Posterior cingulate gyrus (tissue), 11 donors: ENCODE measurements at regions not wholly inside any gene's neighbourhood (a gene's known extent, or its start where the extent isn't known, plus 50 kb on each side); places are given as distances from the start of the nearest gene placed in this dataset.

Source experiments
- DNase-seq, 10 donors: peaks; one replicate each; pipeline versions ENCODE4 v3.0.0 to v3.0.0-alpha.2; 2020 to 2021; ENCODE audit warnings: mixed read lengths in 3 of 10
- intact Hi-C: fragments of 100-400 bp; cut with DNase I; formaldehyde crosslinking; loops from one replicate; pipeline ENCODE4 v1.15.1; 2023

- no peak for DNase-seq
- intact Hi-C loops: no loop called here
Observed at GRCh38 chr2:18820966-18821365, 231.6 kb upstream of the NT5C1B start.

- intact Hi-C loops: no loop called here
- DNase-seq: no peak
Observed at GRCh38 chr2:18819566-18819965, 230.2 kb upstream of the NT5C1B start.

DNA sequence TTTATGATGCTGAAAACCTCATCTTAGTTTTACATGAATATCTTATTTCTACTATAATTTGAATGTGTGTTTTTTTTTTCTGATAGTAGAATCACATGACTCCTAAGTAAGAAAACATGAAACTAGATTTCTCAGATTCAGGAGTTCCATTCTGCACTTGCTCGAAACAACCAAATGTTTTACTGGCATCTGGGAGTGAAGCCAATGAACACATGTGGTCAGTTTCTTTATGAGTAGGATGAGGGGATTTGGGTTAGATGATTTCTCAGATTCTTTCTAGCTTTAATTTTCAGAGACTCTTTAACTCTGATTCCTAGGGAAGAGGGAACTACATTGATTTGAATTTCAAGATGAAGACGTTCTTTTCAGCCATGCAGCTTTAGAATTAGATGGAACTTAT, 225.0 kb upstream of the NT5C1B start:
- intact Hi-C loops: no loop called here
- no peak for DNase-seq

DNA sequence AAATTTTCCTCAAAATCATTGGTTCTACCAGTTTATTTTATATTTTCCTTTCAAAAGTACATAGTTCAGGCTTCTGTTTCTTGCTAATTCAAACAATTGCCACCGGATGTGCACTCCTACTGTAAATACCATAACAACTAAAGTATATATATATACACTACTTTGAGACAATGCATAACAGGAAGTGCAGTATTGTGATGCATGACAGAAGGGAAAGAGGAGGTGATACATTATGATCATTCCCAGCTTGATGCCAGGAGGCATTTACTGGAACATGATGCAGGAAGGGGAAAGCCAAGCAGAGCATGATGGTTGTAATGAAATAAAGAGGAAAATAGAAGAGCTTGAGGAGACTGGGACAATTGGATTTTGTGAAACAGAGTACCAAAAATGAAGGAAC, 215.2 kb upstream of the NT5C1B start:
- no peak for DNase-seq
- intact Hi-C loops: no loop called here

- no peak for DNase-seq
Observed at GRCh38 chr2:18803141-18803939, 214.0 kb upstream of the NT5C1B start.

DNA sequence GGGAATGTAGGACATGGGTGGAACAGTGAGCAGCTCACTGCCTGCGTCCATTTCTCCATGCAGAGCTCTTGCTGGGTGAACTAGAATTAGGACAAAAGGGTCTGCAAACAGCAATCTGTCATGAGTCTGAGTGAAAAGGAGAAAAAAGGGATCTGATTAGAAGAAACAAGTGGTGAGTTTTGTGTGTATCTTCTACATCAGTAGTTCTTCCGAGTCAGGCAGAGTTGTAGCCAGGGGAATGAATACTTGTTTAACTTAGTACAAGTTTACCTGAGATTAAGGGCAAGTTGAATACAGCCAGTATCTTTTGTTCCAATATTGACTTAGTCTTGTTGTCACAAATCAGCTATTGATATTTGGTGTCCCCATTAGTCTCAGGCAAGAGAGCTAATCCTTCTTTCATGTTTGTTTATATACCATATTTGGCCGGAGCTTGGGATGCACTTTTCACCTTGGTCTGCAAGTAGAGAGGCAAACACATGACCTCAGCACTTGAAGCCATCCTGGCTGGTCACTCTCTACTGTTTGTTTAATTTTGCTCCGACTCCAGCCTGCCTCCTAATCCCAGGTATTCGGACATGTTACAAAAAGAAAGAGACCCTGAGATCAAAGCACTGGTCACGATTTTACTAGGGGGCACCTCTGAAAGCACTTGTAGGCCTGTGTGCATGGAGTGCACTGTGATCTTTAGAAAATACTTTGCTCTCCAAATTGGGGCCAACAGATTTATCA, 211.0 kb upstream of the NT5C1B start:
- no peak for DNase-seq
- intact Hi-C loops: no loop called here

More at GRCh38 chr2:18803141-18803939, 214.0 kb upstream of the NT5C1B start:
- intact Hi-C loops: no loop called here

- intact Hi-C loops: no loop called here
- DNase-seq: no peak
Observed at GRCh38 chr2:18799397-18799796, 210.0 kb upstream of the NT5C1B start.

DNA sequence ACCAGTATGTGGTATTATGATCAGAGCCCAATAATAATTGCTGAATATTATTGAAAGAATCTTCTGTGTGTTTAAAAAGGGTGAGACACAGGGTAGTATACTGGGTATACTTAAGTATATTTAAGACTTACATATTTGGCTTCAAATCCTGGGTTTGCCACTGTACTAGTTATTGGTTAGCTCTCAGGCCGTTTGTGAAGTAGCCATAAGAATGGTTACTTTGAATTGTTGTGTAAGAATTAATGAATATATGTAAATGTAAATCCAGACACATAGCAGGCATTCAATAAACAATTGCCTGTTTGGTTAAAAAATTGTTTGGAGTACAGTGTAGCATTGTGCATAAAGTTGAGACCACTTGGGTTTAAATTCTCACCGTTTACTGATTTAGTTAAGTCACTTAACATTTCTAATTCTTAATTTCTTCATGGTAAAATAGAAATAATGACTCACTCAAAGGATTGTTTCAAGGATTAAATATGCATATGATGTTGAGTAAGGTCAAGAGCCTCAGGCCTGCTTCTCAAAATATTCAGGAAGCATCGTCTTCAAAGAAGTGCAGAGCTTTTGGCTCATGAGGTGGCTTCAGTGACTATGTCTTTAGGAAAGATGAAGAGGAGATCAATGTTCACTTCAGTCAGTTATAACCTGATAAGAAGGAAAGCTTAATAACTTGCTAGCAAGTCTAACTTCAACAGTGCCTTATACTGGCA, 207.9 kb upstream of the NT5C1B start:
- DNase-seq: no peak
- intact Hi-C loops: no loop called here

DNA sequence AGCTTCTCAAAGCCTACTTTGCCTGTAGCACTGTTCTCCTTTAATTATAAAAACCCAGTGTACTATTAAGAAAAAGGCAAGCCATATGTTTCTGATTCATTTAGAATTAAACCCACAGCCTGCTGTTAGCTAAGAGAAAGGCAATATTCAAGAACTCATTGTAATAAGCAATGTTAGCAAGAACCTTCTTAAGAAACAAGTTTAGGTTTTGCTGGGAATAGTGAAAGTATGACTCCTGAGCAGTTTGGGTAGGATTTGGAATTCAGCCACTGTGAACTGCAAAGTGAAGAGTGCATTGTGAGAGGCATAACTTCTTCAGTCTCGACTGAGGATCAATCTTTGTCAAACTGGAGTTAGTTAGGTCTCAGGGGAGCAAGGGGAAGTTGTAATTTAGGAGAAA, 206.5 kb upstream of the NT5C1B start:
- intact Hi-C loops: no loop called here
- no peak for DNase-seq

DNA sequence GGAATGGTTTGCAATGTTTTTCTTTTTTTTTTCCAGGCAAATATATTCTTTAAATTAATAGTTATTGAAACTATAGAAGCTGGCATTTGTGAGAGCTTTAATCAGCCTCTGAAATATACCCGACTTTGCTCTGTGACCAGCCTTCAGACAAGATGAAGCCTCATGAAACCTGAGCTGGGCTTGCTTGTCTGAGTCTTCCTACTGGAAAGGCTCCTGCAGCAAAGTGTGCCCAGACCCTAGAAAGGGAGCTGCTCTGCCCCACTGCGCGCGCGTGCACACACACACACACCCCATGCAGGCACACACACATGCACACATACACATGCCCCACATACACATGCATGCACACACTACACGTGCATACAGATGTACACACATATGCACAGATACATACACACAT, 203.3 kb upstream of the NT5C1B start:
- no peak for DNase-seq
- intact Hi-C loops: no loop called here

- no peak for DNase-seq
- intact Hi-C loops: no loop called here
Observed at GRCh38 chr2:18792226-18792629, 202.9 kb upstream of the NT5C1B start.

GRCh38 chr2:18791172-18791797, 201.9 kb upstream of the NT5C1B start:
- DNase-seq: no peak
- intact Hi-C loops: no loop called here

DNA sequence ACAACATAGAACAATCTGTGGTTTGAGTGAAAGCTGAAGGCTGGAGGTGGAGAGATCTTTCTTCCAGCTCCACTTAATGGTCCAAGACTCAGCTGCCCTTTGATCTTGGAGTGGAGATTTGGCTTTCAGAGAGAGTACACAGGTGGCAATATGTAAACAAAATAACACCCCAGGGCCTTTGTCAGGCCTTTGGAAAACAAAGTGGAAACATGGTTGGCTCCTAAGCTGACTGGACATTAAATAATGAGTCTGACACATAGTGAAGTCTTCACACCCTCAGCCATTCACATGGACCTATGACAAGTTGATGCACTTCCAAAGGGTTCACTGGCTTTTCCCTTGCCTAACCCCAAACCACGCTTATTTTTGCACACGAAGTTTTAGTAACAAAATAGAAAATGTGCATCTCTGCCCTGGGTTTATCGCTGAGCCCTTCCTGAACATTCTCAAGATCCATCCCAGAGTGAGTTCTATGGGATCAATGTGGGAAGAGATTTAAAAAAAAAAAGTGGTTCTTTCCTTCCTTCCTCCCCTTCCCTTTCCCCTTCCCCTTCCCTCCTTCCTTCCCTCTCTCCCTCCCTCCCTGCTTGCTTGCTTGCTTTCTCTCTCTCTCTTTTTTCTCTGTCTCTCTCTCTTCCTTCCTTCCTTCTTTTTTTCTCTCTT, 201.3 kb upstream of the NT5C1B start:
- intact Hi-C loops: no loop called here
- DNase-seq: no peak

- intact Hi-C loops: no loop called here
- DNase-seq: no peak
Observed at GRCh38 chr2:18788592-18788991, 199.2 kb upstream of the NT5C1B start.

- intact Hi-C loops: no loop called here
- DNase-seq: no peak
Observed at GRCh38 chr2:18787726-18788125, 198.4 kb upstream of the NT5C1B start.

- intact Hi-C loops: no loop called here
- no peak for DNase-seq
Observed at GRCh38 chr2:18784245-18784644, 194.9 kb upstream of the NT5C1B start.

GRCh38 chr2:18781541-18782280, 192.3 kb upstream of the NT5C1B start:
- intact Hi-C loops: no loop called here
- DNase-seq: no peak

DNA sequence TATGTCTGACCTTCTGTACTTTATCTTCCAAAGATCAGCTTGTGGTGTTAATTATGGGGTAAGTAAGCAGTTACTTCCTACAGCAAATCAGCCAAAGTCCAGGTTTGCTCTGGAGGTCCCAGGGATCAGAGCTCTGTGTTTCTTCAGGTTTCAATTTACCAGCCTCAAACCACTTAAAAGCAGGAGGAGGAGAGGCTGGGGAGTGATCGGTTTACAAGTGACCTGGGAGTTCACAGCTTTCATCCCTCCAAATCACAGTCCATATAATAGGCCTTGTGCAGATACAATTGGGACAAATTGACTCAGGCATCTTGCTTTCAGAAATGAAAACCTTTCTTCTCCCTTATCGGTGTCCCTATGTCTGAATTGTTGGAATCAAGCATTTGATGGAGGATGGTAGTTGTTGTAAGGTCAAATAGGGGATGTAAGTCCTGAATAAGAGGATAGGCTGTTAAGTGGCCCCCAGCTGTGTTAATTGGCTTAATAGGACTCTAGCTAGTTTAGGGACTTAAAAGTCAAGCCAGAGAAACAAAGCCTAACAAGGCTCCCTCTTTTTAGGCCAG, 188.0 kb upstream of the NT5C1B start:
- intact Hi-C loops: no loop called here

GRCh38 chr2:18771212-18771611, 181.8 kb upstream of the NT5C1B start:
- DNase-seq: no peak
- intact Hi-C loops: no loop called here

More for the DNA sequence above, 188.0 kb upstream of the NT5C1B start:
- DNase-seq: no peak
